Stimulated activated CD8-positive, alpha-beta memory T cell treated with anti-CD3 and anti-CD28 coated beads, Interleukin-7, amount 100 ng/mL, for 48 hours (primary cell): ENCODE measurements at regions not wholly inside any gene's neighbourhood (a gene's known extent, or its start where the extent isn't known, plus 50 kb on each side); places are given as distances from the start of the nearest gene placed in this dataset.
"Not testable (repeated sequence)": the region's sequence is repeated elsewhere in the genome, so short reads cannot be mapped to it uniquely, and the experiment has no call there.

ENCODE experiments used
- DNase-seq, 2 donors: peaks; one replicate each; pipeline ENCODE4 v3.0.0-alpha.2; 2020; ENCODE audit warnings: low read depth in 1 of 2; ENCODE audit errors: extremely low read depth in 1 of 2

GRCh38 chr2:89199453-89200246 is 508.2 kb downstream of the RPIA start:
- DNase-seq: not testable (repeated sequence)

GRCh38 chr2:89200247-89200527 is 508.7 kb downstream of the RPIA start:
- DNase-seq: not testable (repeated sequence)

DNA sequence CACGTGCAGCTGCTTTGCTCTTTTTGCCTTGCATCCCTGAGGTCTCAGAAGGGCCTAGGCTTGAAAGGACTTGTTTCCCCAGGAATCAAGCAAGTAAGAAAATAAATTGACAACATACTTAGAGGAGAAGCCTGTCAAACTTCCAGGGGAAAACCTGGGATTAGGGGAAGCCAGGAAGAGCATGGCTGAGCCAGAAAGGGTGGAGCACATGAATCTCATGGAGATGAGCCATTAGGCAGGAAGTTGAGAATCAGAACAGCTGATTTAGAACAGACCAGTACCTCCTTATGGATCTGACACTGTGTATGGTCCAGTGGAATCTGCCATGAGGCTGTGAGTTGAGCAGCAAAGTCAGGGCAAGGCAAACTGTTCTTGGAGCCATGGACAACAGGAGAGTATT is 511.0 kb downstream of the RPIA start:
- not testable (repeated sequence) for DNase-seq

- DNase-seq: not testable (repeated sequence)
Observed at GRCh38 chr2:89205153-89205552, 513.7 kb downstream of the RPIA start.

GRCh38 chr2:89208144-89208932 is 516.9 kb downstream of the RPIA start:
- not testable (repeated sequence) for DNase-seq

GRCh38 chr2:89213151-89213550 is 521.7 kb downstream of the RPIA start:
- not testable (repeated sequence) for DNase-seq

DNA sequence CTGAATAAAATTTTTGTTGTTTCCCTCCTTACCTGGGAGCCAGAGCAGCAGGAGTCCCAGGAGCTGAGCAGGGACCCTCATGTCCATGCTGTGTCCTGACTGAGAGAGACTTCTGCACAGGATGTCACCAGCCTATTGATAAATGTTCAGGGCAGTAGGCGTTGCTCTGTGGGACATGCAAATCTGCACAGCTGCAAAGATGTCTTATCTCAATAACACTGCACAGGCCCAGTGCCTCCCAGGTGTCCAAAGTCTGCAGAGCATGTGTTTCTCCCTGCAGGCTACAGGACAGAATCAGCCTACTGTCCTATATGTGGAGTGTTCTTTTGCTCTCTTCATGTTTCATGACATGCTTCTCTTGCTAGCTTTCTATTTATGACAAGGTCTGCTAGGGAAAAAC is 522.3 kb downstream of the RPIA start:
- DNase-seq: not testable (repeated sequence)

DNA sequence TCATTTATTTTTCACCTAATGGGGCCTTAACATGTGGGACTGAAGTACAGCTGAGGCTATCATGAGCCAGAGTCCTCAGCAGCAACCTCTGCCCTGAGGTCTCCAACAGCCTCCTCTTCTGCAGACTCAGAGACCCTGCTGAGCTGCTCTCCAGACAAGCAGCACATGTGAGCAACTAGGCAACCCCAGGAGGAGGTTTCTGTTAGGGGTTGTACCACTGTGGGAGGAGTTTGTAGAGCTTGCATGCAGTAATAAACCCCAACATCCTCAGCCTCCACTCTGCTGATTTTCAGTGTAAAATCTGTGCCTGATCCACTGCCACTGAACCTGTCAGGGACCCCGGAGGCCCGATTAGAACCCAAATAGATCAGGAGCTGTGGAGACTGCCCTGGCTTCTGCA is 530.0 kb downstream of the RPIA start:
- DNase-seq: not testable (repeated sequence)

DNA sequence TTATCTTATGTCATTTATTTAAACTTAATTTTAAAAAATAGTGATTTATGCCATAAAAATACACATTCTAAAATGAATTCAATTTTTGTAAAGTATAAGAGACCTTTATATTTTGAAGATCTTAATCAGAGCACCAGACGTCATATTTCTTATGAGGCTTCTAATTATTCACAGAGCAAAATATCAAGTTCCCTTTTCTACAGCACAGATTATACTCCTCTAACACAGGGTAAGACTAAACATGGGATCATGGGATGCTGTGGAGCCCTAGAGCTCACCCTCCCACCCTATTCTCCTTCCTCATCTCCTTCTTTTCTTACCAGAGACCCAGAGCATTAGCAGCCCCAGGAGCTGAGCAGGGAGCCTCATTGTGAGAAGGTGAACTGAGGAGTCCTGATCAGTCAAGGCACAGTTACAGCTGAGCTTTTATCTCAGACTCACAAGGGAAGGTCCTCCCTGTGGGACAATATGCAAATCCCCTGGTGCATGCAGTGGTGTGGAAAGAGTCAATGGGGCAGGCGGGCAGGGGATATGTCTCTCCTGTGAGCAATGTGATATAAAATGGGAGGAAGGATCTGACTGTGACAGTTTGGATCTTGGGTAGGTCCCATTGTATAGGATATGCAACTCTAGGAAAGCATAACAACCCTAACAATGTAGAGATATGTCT is 530.7 kb downstream of the RPIA start:
- not testable (repeated sequence) for DNase-seq

DNA sequence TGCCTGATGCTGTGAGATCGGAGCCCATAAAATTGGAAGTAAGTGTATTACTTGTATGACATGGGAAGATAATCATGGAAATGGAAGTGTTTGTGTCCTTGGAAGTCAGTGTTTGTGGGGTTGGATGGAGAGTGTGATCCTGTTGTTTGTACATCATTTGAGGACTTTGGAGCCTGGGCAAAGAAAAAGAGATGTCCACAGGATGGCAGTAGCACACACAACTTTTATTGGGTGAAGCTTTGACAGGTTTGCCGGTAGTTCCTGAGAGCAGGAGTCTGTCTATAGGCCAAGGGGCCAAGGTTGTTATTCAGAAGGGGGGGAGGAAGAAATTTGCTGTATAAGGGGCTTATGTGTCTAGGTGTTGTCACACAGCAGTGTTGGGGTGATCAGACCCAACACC is 533.3 kb downstream of the RPIA start:
- DNase-seq: not testable (repeated sequence)

DNA sequence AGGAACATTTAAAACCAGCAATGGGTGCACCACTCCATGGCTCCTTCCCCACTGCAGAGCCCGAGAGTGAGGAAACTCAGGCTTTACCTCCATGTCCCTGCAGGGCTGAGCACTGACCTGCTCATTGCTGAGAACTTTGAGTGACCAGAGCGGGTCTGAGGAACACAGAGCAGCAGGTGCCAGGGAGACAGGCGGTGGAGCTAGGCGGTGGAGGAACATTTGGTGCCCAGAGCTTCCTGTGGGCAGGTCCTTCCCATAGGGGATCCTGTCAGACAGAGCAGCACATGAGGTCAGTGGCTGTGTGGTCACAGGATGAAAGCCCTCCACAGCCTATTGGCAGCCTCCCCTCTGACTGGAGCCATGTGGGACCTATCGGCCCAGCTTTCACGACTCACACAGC is 538.5 kb downstream of the RPIA start:
- DNase-seq: not testable (repeated sequence)

DNA sequence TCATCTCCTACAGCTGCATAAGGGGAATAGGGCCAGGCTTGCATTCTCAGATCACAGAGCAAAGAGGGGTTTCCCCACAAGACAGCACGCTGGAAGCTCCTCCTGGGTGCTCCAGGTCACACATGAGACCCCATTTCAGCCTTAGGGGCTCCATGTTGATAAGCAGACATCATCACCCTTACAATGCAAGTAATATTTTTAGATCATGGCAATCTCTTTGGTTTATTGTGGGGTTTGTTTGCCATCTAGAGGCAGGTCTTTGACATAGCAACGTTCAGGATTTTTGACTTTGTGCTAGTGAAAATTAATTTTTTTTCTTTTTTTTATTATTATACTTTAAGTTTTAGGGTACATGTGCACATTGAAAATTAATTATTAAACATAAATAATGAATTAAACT is 539.8 kb downstream of the RPIA start:
- not testable (repeated sequence) for DNase-seq

DNA sequence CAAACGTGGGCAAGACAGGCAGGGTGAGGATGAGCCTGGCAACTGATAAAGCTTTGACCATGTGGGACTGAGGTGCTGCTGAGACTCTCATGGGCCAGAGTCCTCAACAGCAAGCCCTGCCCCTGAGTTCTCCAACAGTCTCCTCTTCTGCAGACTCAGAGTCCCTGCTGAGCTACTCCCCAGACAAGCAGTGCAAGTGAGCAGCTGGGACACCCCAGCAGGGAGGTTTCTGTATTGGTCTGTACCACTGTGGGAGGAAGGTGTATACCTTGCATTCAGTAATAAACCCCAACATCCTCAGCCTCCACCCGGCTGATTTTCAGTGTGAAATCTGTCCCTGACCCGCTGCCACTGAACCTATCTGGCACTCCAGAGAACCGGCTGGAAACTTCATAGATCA is 542.5 kb downstream of the RPIA start:
- not testable (repeated sequence) for DNase-seq

DNA sequence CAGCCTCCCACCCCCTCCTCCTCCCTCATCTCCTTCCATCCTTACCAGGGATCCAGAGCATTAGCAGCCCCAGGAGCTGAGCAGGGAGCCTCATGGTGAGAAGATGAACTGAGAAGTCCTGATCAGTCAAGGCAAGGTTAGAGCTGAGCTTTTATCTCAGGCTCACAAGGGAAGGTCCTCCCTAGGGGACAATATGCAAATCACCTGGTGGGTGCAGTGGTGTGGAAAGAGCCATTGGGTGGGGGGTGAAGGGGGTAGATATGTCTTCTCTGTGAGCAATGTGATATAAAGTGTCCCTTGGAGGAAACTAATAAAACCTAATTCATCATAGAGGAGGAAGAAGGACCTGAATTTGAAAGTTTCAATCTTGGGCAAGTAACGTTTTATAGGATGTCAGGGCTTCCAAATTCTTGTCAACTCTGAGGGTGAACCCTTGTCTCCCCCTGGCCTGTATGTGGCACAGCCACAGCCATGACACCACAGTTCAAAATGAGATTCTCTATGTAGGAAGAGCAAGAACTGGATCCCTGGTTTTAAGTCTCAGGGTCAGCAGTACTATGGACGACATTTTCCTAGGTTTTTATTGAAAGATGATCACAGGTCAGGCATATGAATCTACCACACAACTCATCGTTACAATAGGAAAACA is 543.5 kb downstream of the RPIA start:
- not testable (repeated sequence) for DNase-seq

DNA sequence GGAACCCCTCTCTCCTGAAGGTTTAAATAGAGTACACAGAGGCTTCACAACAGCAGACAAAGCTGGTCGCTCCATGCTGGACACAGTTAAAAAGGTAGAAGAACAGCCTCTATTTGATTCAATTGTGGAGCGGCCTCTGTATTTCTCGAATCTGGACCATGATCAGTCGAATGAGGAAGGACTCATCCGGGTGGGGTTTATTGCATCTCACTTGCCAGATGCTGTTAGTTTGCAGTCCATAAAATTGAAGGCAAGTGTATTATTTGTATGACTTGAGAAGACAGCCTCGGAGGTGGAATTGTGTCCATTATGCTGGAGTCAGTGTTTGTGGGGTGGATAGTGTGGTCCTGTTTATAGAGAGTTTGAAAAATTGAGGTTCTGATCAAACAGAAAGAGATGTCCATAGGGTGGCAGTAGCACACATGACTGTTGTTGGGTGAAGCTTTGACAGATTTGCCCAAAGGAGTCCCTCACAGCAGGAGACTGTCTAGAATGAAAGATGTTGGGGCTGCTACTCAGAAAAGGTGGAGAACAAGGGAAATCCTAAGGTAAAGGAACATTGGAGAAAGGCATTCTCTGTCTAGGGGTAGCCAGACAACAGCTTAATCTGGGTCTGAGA is 545.5 kb downstream of the RPIA start:
- DNase-seq: not testable (repeated sequence)

DNA sequence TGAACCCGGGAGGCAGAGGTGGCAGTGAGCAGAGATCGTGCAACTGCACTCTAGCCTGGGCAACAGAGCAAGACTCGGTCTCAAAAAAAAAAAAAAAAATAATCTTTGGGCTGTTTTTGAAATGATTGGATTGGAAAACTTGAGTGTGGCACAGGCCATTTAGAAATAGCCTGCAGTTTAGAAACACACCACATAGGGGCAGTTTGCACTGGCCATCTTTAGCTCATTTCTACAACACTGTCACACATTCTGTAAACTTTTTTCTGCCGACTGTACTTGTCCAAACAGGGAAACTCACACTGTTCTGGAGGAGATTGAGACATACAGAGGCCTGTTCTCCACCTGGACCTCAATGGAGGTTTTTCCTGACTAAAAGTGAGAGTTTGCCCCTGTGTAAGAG is 546.3 kb downstream of the RPIA start:
- DNase-seq: not testable (repeated sequence)

DNA sequence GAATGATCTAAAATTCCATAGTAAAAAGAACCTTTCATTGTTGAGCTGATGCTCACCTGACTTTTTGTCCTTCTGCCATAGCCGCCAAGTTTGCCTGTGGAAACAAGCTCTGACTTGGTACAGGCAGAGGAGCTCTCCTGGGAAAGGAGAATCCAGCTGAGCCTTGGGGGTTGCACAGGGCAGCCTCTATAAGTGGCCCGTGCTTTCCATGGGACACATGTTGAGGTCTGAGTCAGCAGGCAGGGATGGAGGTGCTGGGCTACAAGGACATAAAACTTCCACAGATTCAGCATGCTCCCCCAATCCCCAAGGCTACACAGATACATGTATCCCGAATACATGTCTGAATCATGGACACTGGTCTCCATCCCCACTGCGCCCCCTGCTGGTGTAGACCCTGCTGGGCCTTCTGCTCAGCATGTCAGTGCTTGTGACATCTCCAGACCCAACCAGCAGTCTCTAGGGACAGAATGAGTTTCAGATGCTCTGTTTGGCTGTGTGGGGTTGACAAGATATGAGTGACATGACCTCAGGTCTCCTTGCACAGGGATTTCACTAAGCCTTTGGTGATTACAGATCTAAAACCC is 551.7 kb downstream of the RPIA start:
- not testable (repeated sequence) for DNase-seq

DNA sequence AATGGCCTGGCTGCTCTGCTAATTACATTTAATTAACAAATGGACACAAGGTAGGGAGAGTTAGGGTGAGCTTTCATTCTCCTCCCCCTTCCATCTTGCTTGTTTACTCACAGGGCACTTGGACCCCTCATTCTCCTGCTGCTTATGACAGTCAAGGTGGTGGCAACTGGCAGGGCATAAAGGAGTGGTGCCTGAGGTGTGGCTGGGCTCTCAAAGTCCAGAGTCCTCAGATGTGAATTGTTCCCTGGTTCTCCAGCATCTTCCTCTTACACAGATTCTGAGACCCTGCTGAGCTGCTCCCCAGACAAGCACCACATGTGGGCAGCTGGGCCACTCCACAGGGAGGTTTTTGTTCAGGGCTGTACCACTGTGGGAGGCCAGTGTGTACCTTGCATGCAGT is 552.9 kb downstream of the RPIA start:
- DNase-seq: not testable (repeated sequence)

DNA sequence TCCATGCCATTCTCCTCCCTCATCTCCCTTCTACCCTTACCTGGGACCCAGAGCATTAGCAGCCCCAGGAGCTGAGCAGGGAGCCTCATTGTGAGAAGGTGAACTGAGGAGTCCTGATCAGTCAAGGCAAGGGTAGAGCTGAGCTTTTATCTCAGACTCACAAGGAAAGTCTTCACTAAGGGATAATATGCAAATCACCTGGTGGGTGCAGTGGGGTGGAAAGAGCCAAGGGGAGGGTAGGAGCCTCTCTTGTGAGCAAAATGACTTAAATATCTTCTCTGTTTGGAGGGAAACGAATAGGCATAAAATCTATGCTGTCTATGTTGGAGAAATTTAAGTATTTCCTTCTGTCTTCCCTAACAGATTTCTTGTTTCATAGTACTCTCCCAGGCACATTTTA is 554.0 kb downstream of the RPIA start:
- DNase-seq: not testable (repeated sequence)

DNA sequence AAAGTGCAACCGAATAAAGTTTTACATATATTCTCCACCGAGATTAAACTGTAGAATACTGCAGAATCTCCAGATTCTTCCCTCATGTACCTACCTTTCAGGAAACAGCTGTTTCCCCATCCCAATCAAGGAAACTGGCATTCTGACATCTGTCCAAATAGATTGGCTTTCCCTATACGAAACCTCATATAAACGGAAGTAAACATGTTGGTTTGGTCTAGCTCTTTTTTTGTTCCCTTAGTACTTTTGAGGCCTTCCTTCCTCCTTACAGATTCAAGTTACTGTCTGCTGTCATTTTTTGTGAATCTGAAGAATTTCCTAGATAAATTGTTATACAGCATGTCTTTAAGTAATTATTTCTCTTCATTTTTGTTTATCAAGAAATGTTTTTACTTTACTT is 554.6 kb downstream of the RPIA start:
- not testable (repeated sequence) for DNase-seq
